HG03565 (cell line): ENCODE measurements at regions not wholly inside any gene's neighbourhood (a gene's known extent, or its start where the extent isn't known, plus 50 kb on each side); places are given as distances from the start of the nearest gene placed in this dataset.
"Not testable (repeated sequence)": the region's sequence is repeated elsewhere in the genome, so short reads cannot be mapped to it uniquely, and the experiment has no call there.

ENCODE experiments used
- ATAC-seq: cut with Tn5 transposase; IDR thresholded peaks from one replicate; pipeline ENCODE4 v1.9.1; 2021; ENCODE audit warnings: mild to moderate bottlenecking, moderate library complexity; ENCODE audit not compliant: unreplicated experiment

GRCh38 chr5:12675959-12676358, 771.7 kb upstream of the CTNND2 start:
- ATAC-seq: no peak

- ATAC-seq: no peak
These were observed 767.9 kb upstream of the CTNND2 start for GRCh38 chr5:12672141-12672540.

GRCh38 chr5:12669326-12669725, 765.1 kb upstream of the CTNND2 start:
- ATAC-seq: no peak

GRCh38 chr5:12668564-12668963, 764.3 kb upstream of the CTNND2 start:
- ATAC-seq: no peak

GRCh38 chr5:12667818-12668217, 763.6 kb upstream of the CTNND2 start:
- not testable (repeated sequence) for ATAC-seq

- ATAC-seq: not testable (repeated sequence)
These were observed 761.5 kb upstream of the CTNND2 start for GRCh38 chr5:12665772-12666171.

- ATAC-seq: no peak
These were observed 758.5 kb upstream of the CTNND2 start for GRCh38 chr5:12662545-12663314.

GRCh38 chr5:12661617-12662370, 757.5 kb upstream of the CTNND2 start:
- no peak for ATAC-seq

- ATAC-seq: not testable (repeated sequence)
These were observed 756.2 kb upstream of the CTNND2 start for GRCh38 chr5:12660279-12661107.

GRCh38 chr5:12659686-12660085, 755.4 kb upstream of the CTNND2 start:
- no peak for ATAC-seq

- no peak for ATAC-seq
These were observed 754.7 kb upstream of the CTNND2 start for GRCh38 chr5:12658871-12659446.

- ATAC-seq: not testable (repeated sequence)
These were observed 753.7 kb upstream of the CTNND2 start for GRCh38 chr5:12657914-12658474.

- no peak for ATAC-seq
These were observed 751.4 kb upstream of the CTNND2 start for GRCh38 chr5:12655675-12656074.

GRCh38 chr5:12652201-12652600, 748.0 kb upstream of the CTNND2 start:
- no peak for ATAC-seq

GRCh38 chr5:12648558-12648957, 744.3 kb upstream of the CTNND2 start:
- no peak for ATAC-seq

GRCh38 chr5:12647613-12648012, 743.4 kb upstream of the CTNND2 start:
- ATAC-seq: no peak

- ATAC-seq: no peak
These were observed 741.3 kb upstream of the CTNND2 start for GRCh38 chr5:12645582-12645981.

- no peak for ATAC-seq
These were observed 732.0 kb upstream of the CTNND2 start for GRCh38 chr5:12636209-12636608.

- no peak for ATAC-seq
These were observed 722.3 kb upstream of the CTNND2 start for GRCh38 chr5:12626556-12626955.

GRCh38 chr5:12625667-12626263, 721.5 kb upstream of the CTNND2 start:
- no peak for ATAC-seq
